ENCODE measurements at regions not wholly inside any gene's neighbourhood (a gene's known extent, or its start where the extent isn't known, plus 50 kb on each side); places are given as distances from the start of the nearest gene placed in this dataset.

DNA sequence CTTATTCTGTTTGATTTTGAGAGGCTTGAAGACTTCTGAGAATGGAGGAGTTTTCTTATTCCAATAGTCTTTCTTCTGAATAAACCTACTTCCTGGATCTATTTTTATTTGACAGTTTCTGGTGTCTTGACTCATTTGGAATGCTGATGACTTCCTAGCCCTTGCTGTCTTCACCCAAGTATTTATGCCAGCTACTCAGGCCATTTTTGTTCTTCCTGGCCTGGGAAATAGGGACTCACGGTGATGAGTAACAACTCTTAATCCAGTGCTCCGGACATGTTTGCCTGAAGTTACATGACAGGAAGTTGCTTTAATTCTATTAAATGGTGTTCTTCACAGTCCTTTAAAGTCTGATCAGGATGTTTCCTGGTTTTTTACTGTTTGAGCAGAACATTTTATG is 272.1 kb upstream of the EYS start:
- TF ChIP-seq POLR2A (IDR thresholded peaks at IDR 0.05; ENCODE audit: low read depth, low read length) (no peak), POLR2AphosphoS5 (IDR thresholded peaks at IDR 0.05; ENCODE audit: low read depth, low read length) (no peak), TAF1 (IDR thresholded peaks at IDR 0.05; ENCODE audit: low read depth, low read length) (no peak), PAX5 (IDR thresholded peaks at IDR 0.05; ENCODE audit: insufficient read depth, low read length, severe bottlenecking) (no peak), POU2F2 (IDR thresholded peaks at IDR 0.05; ENCODE audit: low read depth, low read length) (no peak), SPI1 (IDR thresholded peaks at IDR 0.05; ENCODE audit: low read depth, low read length) (no peak)

All from GM12891 (cell line).